ENCODE measurements at regions not wholly inside any gene's neighbourhood (a gene's known extent, or its start where the extent isn't known, plus 50 kb on each side); places are given as distances from the start of the nearest gene placed in this dataset.

DNA sequence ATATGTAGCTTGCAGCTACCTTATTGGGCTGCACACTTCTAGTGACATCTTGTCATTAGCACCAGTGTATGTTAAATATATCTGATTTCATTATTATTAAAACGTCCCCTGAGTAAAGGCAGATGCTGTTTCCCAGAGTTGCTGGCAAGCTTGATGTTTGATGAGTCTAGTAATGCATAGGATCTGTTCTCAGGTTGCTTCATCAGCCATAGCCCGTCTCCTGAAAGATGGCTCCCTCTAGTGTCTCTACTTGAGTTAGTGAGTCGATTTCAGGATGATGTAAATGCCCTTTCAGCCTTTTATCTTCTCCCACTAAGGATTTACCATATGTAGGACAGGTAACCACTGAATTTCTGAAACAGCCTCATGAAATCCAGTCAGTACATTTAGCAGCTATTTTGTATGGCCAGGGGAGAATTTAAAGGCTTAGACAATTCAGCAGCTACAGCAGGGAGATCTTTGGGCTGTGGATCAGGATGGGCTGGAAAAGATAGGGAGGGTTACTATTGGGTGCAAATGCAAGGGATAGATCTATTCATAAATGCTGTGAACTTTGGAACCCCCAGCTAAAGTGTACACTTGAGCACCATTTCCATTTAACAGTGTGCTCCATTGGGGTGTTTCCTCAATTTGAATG is 376.3 kb downstream of the CNTNAP4 start:
- Mint-ChIP-seq H3K36me3 (no peaks in the 10 kb centered on the region), H3K4me1 (no peaks in the 10 kb centered on the region), H3K27me3 (no peaks in the 10 kb centered on the region), H3K4me3 (no peak overlapping the region), H3K9me3 (peaks cover 0 to 4% (median 0%) of the 10 kb centered on the region in 11 donors), H3K27ac (no peak overlapping the region)
- intact Hi-C loops (cut with micrococcal nuclease): no loop called here
- DNase-seq: no peak
- Histone ChIP-seq H3K36me3 (ENCODE audit: control insufficient read depth in 2 of 3, insufficient read depth in 3 of 3, low read length in 3 of 3) (no peaks in the 10 kb centered on the region), H3K27me3 (ENCODE audit: control insufficient read depth in 2 of 2, insufficient read depth in 2 of 2, low read length in 2 of 2) (no peaks in the 10 kb centered on the region), H3K27ac (ENCODE audit: low read depth, low read length) (no peak overlapping the region), H3K9me3 (ENCODE audit: control insufficient read depth in 2 of 3, low read length in 3 of 3) (no peaks in the 10 kb centered on the region), H3K4me1 (ENCODE audit: control insufficient read depth in 2 of 2, insufficient read depth in 2 of 2, low read length in 2 of 2) (no peaks in the 10 kb centered on the region), H3K4me3 (ENCODE audit: low read length) (no peak overlapping the region)
- CTCF ChIA-PET: no interaction called here
- ATAC-seq: no peak
- POLR2A ChIA-PET: no interaction called here

DNA sequence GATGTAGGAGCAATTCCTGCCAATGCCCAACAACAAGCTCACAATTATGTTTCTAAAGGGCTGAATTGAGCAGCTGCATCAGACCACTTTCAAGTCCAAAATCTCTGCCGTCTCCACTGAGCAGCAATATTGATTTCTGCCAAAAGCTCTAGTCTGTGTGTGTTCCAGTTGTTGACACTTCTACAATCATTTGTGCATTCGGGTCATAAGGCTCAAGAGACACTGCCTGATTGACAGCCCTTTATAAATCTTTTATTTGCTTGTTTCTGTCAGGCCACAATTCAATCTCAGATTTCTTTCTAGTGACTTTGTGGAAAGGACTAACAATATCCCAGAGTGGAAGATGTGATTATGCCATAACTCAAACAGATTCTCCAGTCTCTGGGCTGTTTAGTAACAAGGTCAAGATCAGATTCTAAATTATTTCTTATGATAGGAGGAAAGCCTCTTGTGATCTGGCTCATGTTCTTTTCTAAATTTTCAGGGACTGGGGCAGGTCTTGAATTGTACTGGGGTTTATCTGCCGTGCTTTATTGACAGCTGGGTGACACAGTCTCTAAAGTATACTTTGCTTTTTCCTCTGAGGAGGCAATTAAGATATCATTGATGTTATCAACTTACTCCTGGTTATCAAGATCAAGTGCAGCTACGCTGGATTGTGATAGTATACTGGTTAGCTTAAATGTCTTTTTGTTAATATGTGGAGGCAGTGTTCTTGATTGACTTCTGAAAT is 377.1 kb downstream of the CNTNAP4 start:
- Histone ChIP-seq H3K27me3 (ENCODE audit: control insufficient read depth in 2 of 2, insufficient read depth in 2 of 2, low read length in 2 of 2) (no peaks in the 10 kb centered on the region), H3K36me3 (ENCODE audit: control insufficient read depth in 2 of 3, insufficient read depth in 3 of 3, low read length in 3 of 3) (no peaks in the 10 kb centered on the region), H3K9me3 (ENCODE audit: control insufficient read depth in 2 of 3, low read length in 3 of 3) (no peaks in the 10 kb centered on the region), H3K4me1 (ENCODE audit: control insufficient read depth in 2 of 2, insufficient read depth in 2 of 2, low read length in 2 of 2) (no peaks in the 10 kb centered on the region), H3K4me3 (ENCODE audit: low read length) (no peak overlapping the region), H3K27ac (ENCODE audit: low read depth, low read length) (no peak overlapping the region)
- CTCF ChIA-PET: no interaction called here
- Mint-ChIP-seq H3K4me1 (no peaks in the 10 kb centered on the region), H3K36me3 (no peaks in the 10 kb centered on the region), H3K27ac (no peak overlapping the region), H3K27me3 (no peaks in the 10 kb centered on the region), H3K9me3 (peaks cover 0 to 4% (median 0%) of the 10 kb centered on the region in 11 donors), H3K4me3 (no peak overlapping the region)
- POLR2A ChIA-PET: no interaction called here
- no peak for ATAC-seq
- no peak for DNase-seq
- intact Hi-C loops (cut with micrococcal nuclease): no loop called here

DNA sequence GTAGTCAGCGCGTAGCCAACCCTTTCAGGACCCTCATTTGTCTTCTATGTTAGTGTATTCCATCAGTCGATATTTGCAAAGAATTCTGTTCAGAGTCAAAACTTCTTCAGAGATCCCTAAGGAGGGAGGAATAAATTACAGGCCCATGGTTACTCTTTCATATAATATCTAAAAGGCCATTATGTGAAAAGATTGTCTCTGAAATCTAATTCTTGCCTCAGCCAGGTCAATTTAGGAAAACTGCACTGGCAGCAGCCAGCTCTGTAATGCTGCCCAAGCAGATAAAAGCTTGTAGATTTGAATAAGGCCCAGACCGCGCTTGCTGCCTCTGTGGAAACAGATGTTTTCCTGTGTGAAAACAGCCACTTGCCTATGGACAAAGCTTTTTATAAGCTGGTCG is 379.8 kb downstream of the CNTNAP4 start:
- no peak for DNase-seq
- intact Hi-C loops (cut with micrococcal nuclease): no loop called here
- Histone ChIP-seq H3K36me3 (ENCODE audit: control insufficient read depth in 2 of 3, insufficient read depth in 3 of 3, low read length in 3 of 3) (no peaks in the 10 kb centered on the region), H3K27me3 (ENCODE audit: control insufficient read depth in 2 of 2, insufficient read depth in 2 of 2, low read length in 2 of 2) (no peaks in the 10 kb centered on the region), H3K9me3 (ENCODE audit: control insufficient read depth in 2 of 3, low read length in 3 of 3) (no peaks in the 10 kb centered on the region), H3K4me3 (ENCODE audit: low read length) (no peak overlapping the region), H3K27ac (ENCODE audit: low read depth, low read length) (no peak overlapping the region), H3K4me1 (ENCODE audit: control insufficient read depth in 2 of 2, insufficient read depth in 2 of 2, low read length in 2 of 2) (no peaks in the 10 kb centered on the region)
- H3K27me3 Mint-ChIP-seq: no peaks in the 10 kb centered on the region
- H3K27ac Mint-ChIP-seq: no peak overlapping the region
- POLR2A ChIA-PET: no interaction called here
- H3K9me3 Mint-ChIP-seq: no peaks in the 10 kb centered on the region
- no peak overlapping the region for H3K4me3 Mint-ChIP-seq
- H3K36me3 Mint-ChIP-seq: no peaks in the 10 kb centered on the region
- ATAC-seq: no peak
- no peaks in the 10 kb centered on the region for H3K4me1 Mint-ChIP-seq
- CTCF ChIA-PET: no interaction called here

DNA sequence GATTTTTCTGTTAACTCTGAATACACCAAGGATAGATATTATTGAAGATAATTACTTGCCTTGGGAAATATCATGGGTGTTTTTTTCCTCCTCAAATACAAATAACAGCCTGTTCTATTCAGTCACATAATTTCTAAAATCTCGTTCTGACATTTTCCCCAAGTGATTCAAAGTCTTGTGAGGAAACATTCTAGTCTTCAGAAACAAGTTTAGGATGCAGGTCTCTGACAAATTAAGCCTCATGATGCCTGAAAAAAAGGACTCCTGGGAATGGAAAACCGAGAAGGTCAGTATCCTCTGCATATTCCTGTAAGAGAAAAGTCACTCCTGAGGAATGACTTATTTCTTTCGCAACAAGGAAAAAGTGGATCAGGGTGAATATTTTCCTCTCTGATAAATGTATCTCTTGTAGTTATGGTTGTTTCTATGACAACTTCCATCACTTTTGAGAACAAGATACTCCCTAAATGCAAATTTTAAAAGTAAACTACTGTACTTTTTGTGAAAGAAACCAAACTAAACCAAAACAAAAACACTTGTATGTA is 384.6 kb downstream of the CNTNAP4 start:
- ATAC-seq: no peak
- intact Hi-C loops (cut with micrococcal nuclease): no loop called here
- no peaks in the 10 kb centered on the region for H3K4me1 ChIP-seq (ENCODE audit: control insufficient read depth in 2 of 2, insufficient read depth in 2 of 2, low read length in 2 of 2)
- Mint-ChIP-seq H3K27me3 (no peaks in the 10 kb centered on the region), H3K27ac (no peak overlapping the region), H3K4me1 (no peaks in the 10 kb centered on the region), H3K36me3 (no peaks in the 10 kb centered on the region), H3K4me3 (no peak overlapping the region), H3K9me3 (no peaks in the 10 kb centered on the region)
- DNase-seq: no peak
- H3K4me3 ChIP-seq (ENCODE audit: low read length): no peak overlapping the region
- CTCF ChIA-PET: no interaction called here
- H3K27ac ChIP-seq (ENCODE audit: low read depth, low read length): no peak overlapping the region
- H3K36me3 ChIP-seq (ENCODE audit: control insufficient read depth in 2 of 3, insufficient read depth in 3 of 3, low read length in 3 of 3): no peaks in the 10 kb centered on the region
- POLR2A ChIA-PET: no interaction called here
- H3K9me3 ChIP-seq (ENCODE audit: control insufficient read depth in 2 of 3, low read length in 3 of 3): no peaks in the 10 kb centered on the region
- no peaks in the 10 kb centered on the region for H3K27me3 ChIP-seq (ENCODE audit: control insufficient read depth in 2 of 2, insufficient read depth in 2 of 2, low read length in 2 of 2)

DNA sequence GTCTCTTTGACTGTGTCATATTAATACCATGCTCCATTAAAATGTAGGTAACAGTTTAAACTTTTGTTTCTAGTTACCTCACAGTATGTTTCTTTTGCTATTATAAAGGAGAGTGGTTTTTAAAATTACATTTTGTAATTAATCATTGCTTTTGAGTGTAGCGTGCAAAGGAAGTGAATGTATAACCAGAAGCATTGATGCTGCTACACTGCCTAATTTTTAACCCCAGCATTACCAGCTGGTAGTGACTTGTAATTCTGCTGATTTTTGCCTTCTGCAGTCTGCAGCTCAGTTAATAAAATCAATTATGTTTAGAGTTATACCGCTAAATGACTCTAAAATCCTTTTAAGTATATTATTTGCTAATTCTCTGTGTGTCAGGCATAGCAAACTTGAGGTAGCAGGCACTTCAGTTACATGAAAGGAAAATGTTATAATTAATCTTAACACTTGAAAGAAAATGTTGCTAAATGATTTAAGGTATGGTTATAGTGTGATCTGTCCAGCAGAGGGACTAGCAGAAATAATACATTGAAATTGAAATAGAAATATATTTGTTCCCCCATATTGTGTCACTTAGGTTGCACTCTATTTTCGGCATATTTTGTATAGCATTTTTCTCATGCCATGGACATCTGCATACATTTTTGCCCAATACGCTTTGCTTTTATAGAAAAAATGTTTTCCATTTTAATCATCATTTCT is 388.5 kb downstream of the CNTNAP4 start:
- Mint-ChIP-seq H3K36me3 (no peaks in the 10 kb centered on the region), H3K27me3 (no peaks in the 10 kb centered on the region), H3K27ac (no peak overlapping the region), H3K4me3 (no peak overlapping the region), H3K4me1 (no peaks in the 10 kb centered on the region), H3K9me3 (peaks cover 0 to under 1% (median 0%) of the 10 kb centered on the region in 11 donors)
- H3K4me1 ChIP-seq (ENCODE audit: control insufficient read depth in 2 of 2, insufficient read depth in 2 of 2, low read length in 2 of 2): no peaks in the 10 kb centered on the region
- H3K36me3 ChIP-seq (ENCODE audit: control insufficient read depth in 2 of 3, insufficient read depth in 3 of 3, low read length in 3 of 3): no peaks in the 10 kb centered on the region
- ChIA-PET CTCF (no interaction called here), POLR2A (no interaction called here)
- H3K27ac ChIP-seq (ENCODE audit: low read depth, low read length): no peak overlapping the region
- H3K27me3 ChIP-seq (ENCODE audit: control insufficient read depth in 2 of 2, insufficient read depth in 2 of 2, low read length in 2 of 2): no peaks in the 10 kb centered on the region
- intact Hi-C loops (cut with micrococcal nuclease): no loop called here
- DNase-seq (no peak), ATAC-seq (no peak)
- no peaks in the 10 kb centered on the region for H3K9me3 ChIP-seq (ENCODE audit: control insufficient read depth in 2 of 3, low read length in 3 of 3)
- no peak overlapping the region for H3K4me3 ChIP-seq (ENCODE audit: low read length)

DNA sequence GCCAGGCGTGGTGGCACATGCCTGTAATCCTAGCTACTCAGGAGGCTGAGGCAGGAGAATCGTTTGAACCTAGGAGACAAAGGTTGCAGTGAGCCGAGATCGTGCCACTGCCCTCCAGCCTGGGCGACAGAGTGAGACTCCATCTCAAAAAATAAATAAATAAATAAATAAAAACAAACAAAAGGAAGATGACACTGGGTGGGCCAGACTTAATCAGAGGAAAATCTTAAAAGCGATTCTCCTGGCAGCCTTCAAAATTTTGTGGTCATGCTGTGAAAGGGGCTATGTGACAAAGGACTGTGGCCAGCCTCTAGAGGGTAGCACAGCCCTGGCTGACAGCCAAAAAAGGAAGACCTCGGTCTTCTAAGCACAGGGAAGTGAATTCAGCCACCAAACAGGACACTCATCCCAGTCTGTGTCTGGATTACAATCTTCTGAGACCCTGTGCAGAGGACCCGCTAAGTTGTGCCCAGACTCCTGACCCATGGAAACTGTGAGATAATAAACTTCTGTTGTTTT is 391.1 kb downstream of the CNTNAP4 start:
- H3K4me1 ChIP-seq (ENCODE audit: control insufficient read depth in 2 of 2, insufficient read depth in 2 of 2, low read length in 2 of 2): no peaks in the 10 kb centered on the region
- ChIA-PET CTCF (no interaction called here), POLR2A (no interaction called here)
- DNase-seq (no peak), ATAC-seq (no peak)
- intact Hi-C loops (cut with micrococcal nuclease): no loop called here
- no peaks in the 10 kb centered on the region for H3K9me3 ChIP-seq (ENCODE audit: control insufficient read depth in 2 of 3, low read length in 3 of 3)
- Mint-ChIP-seq H3K4me3 (no peak overlapping the region), H3K36me3 (no peaks in the 10 kb centered on the region), H3K4me1 (no peaks in the 10 kb centered on the region), H3K27me3 (no peaks in the 10 kb centered on the region), H3K9me3 (peaks cover 0 to 2% (median 0%) of the 10 kb centered on the region in 11 donors), H3K27ac (no peak overlapping the region)
- H3K27ac ChIP-seq (ENCODE audit: low read depth, low read length): no peak overlapping the region
- H3K4me3 ChIP-seq (ENCODE audit: low read length): no peak overlapping the region
- no peaks in the 10 kb centered on the region for H3K36me3 ChIP-seq (ENCODE audit: control insufficient read depth in 2 of 3, insufficient read depth in 3 of 3, low read length in 3 of 3)
- H3K27me3 ChIP-seq (ENCODE audit: control insufficient read depth in 2 of 2, insufficient read depth in 2 of 2, low read length in 2 of 2): no peaks in the 10 kb centered on the region
